GM23248 (cell line): ENCODE measurements at regions not wholly inside any gene's neighbourhood (a gene's known extent, or its start where the extent isn't known, plus 50 kb on each side); places are given as distances from the start of the nearest gene placed in this dataset.

Source experiments
- EZH2 ChIP-seq: fragments of 200-600 bp; sonication (generic); IDR thresholded peaks from 2 replicates; pipeline ENCODE4 v1.6.1; 2018; ENCODE audit warnings: antibody characterized with exemption, mild to moderate bottlenecking; ENCODE audit not compliant: insufficient read depth, poor library complexity, severe bottlenecking
- EZH2phosphoT487 ChIP-seq: fragments of 200-600 bp; sonication (generic); IDR thresholded peaks from 2 replicates; pipeline ENCODE4 v1.6.1; 2018; ENCODE audit warnings: antibody characterized with exemption, moderate library complexity, mild to moderate bottlenecking, low read depth; ENCODE audit not compliant: insufficient read depth

DNA sequence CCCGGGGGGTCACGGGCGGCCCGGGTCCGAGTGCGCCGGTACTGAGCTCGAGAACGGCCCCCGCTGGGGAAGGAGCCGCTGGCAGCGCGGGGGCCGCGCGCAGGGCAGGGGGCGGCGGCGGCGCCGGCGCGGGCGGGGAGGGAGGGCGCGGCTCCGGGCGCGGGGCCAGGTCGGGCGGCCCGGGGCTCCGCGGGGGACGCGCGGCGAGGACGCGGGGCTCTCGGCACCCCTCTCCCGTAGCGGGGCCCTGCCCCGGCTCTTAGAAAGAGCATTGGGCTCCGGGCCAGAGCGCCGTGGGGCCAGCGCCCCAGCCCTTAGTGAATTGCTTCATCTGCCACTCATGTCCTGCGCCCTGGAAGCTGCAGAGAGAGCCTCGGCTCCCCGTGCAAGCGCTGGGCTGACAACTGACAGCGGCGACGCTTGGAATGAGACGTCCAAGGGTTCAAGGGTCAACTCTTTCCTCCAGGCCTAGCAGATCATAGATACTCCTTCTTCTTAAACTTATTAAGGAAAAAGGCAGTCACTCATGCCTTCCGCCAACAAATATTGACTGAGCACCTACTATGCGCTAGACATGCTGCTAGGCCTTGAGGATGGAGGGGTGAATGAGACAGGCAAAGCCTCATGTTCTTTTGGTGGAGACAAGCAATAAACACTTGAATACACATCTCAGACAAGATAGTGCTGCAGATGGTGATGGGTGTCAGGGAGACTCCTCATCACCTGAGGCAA lies 140.8 kb downstream of the SMAD6 start:
- no peak for TF ChIP-seq EZH2
- no peak for TF ChIP-seq EZH2phosphoT487
